ENCODE measurements at regions not wholly inside any gene's neighbourhood (a gene's known extent, or its start where the extent isn't known, plus 50 kb on each side); places are given as distances from the start of the nearest gene placed in this dataset.
"Not testable (repeated sequence)": the region's sequence is repeated elsewhere in the genome, so short reads cannot be mapped to it uniquely, and the experiment has no call there.

GRCh38 chr2:60347781-60348180, 205.7 kb downstream of the BCL11A start:
- Histone ChIP-seq H3K27ac (ENCODE audit: low read length) (no peak overlapping the region), H3K4me1 (ENCODE audit: low read length) (peaks cover 41% of the 10 kb centered on the region)

DNA sequence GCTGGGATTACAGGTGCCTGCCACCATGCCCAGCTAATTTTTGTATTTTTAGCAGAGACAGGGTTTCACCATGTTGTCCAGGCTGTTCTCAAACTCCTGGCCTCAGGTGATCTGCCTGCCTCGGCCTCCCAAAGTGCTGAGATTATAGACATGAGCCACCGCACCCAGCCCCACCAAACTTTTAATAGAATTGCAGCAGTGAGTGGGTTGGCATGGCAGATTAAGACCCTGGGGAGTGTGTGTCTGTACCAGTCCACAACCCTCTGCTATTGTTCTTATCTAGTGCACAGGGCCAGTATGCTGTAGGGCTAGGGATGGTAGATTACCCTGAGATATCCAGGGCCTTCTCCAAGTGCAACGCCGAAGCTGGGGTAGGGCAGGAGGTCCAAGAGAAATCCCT, 211.0 kb downstream of the BCL11A start:
- peaks cover 13% of the 10 kb centered on the region for H3K4me1 ChIP-seq (ENCODE audit: low read length)
- not testable (repeated sequence) for H3K79me2 ChIP-seq (ENCODE audit: low read length); H3K27me3 ChIP-seq (ENCODE audit: low read depth, low read length); H3K4me2 ChIP-seq (ENCODE audit: low read length); H3K4me3 ChIP-seq (ENCODE audit: low read length); H3K9me3 ChIP-seq (ENCODE audit: insufficient read depth, low read length); H3K27ac ChIP-seq (ENCODE audit: low read length); H3K9ac ChIP-seq (ENCODE audit: low read length); H2AFZ ChIP-seq (ENCODE audit: low read depth, low read length); H3K36me3 ChIP-seq (replicated peaks; ENCODE audit: low read depth, low read length); H4K20me1 ChIP-seq (ENCODE audit: insufficient read depth, low read length)

More at GRCh38 chr2:60347781-60348180, 205.7 kb downstream of the BCL11A start:
- no peaks in the 10 kb centered on the region for H3K27me3 ChIP-seq (ENCODE audit: low read depth, low read length)
- peaks cover 24% of the 10 kb centered on the region for H3K36me3 ChIP-seq (replicated peaks; ENCODE audit: low read depth, low read length)
- no peak overlapping the region for H2AFZ ChIP-seq (ENCODE audit: low read depth, low read length)
- no peak overlapping the region for H3K9ac ChIP-seq (ENCODE audit: low read length)
- no peak overlapping the region for H3K4me3 ChIP-seq (ENCODE audit: low read length)
- no peak overlapping the region for H3K4me2 ChIP-seq (ENCODE audit: low read length)
- TF ChIP-seq, protein P1, sequence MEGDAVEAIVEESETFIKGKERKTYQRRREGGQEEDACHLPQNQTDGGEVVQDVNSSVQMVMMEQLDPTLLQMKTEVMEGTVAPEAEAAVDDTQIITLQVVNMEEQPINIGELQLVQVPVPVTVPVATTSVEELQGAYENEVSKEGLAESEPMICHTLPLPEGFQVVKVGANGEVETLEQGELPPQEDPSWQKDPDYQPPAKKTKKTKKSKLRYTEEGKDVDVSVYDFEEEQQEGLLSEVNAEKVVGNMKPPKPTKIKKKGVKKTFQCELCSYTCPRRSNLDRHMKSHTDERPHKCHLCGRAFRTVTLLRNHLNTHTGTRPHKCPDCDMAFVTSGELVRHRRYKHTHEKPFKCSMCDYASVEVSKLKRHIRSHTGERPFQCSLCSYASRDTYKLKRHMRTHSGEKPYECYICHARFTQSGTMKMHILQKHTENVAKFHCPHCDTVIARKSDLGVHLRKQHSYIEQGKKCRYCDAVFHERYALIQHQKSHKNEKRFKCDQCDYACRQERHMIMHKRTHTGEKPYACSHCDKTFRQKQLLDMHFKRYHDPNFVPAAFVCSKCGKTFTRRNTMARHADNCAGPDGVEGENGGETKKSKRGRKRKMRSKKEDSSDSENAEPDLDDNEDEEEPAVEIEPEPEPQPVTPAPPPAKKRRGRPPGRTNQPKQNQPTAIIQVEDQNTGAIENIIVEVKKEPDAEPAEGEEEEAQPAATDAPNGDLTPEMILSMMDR (IDR thresholded peaks at IDR 0.05; ENCODE audit: low read depth, low read length), result no peak
- TF ChIP-seq EZH2phosphoT487 (IDR thresholded peaks at IDR 0.05; ENCODE audit: low read depth), result no peak
- H4K20me1 ChIP-seq (ENCODE audit: insufficient read depth, low read length), result no peaks in the 10 kb centered on the region
- H3K79me2 ChIP-seq (ENCODE audit: low read length), result no peaks in the 10 kb centered on the region
- H3K9me3 ChIP-seq (ENCODE audit: insufficient read depth, low read length), result peaks cover 13% of the 10 kb centered on the region; the same call in 1 of the 2 replicates

GRCh38 chr2:60341151-60341550, 212.3 kb downstream of the BCL11A start:
- Histone ChIP-seq H3K79me2 (ENCODE audit: low read length) (no peaks in the 10 kb centered on the region), H3K27me3 (ENCODE audit: low read depth, low read length) (no peaks in the 10 kb centered on the region), H4K20me1 (ENCODE audit: insufficient read depth, low read length) (no peaks in the 10 kb centered on the region), H3K27ac (ENCODE audit: low read length) (no peak overlapping the region), H2AFZ (ENCODE audit: low read depth, low read length) (no peak overlapping the region), H3K9me3 (ENCODE audit: insufficient read depth, low read length) (no peaks in the 10 kb centered on the region), H3K4me2 (ENCODE audit: low read length) (no peak overlapping the region), H3K4me3 (ENCODE audit: low read length) (no peak overlapping the region), H3K36me3 (replicated peaks; ENCODE audit: low read depth, low read length) (no peaks in the 10 kb centered on the region), H3K9ac (ENCODE audit: low read length) (no peak overlapping the region), H3K4me1 (ENCODE audit: low read length) (peaks cover 21% of the 10 kb centered on the region)
- TF ChIP-seq, protein P1 (IDR thresholded peaks at IDR 0.05; ENCODE audit: low read depth, low read length), result no peak
- no peak for TF ChIP-seq EZH2phosphoT487 (IDR thresholded peaks at IDR 0.05; ENCODE audit: low read depth)

DNA sequence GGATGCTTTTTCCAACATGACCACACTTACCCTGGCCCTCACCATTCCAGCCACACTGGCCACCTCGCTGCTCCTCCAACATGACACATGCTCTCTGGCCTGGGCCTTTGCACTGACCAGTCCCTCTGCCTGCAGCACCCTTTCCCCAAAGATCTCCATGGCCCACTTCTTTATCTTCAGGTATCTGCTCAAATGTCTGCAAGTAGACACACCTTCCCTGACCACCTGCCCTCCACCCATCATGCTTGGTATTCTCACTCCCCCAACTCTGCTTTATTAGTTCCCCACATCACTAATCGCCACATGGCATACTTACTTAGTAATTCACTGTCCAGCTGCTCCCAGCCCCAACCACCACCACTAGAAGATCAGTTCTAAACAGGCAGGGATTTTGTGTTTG, 214.2 kb downstream of the BCL11A start:
- no peaks in the 10 kb centered on the region for H3K9me3 ChIP-seq (ENCODE audit: insufficient read depth, low read length)
- H2AFZ ChIP-seq (ENCODE audit: low read depth, low read length), result no peak overlapping the region
- no peaks in the 10 kb centered on the region for H3K36me3 ChIP-seq (replicated peaks; ENCODE audit: low read depth, low read length)
- no peaks in the 10 kb centered on the region for H3K79me2 ChIP-seq (ENCODE audit: low read length)
- H3K27me3 ChIP-seq (ENCODE audit: low read depth, low read length), result no peaks in the 10 kb centered on the region
- no peaks in the 10 kb centered on the region for H4K20me1 ChIP-seq (ENCODE audit: insufficient read depth, low read length)
- H3K9ac ChIP-seq (ENCODE audit: low read length), result no peak overlapping the region
- H3K4me2 ChIP-seq (ENCODE audit: low read length), result no peak overlapping the region
- TF ChIP-seq, protein P1 (IDR thresholded peaks at IDR 0.05; ENCODE audit: low read depth, low read length), result no peak
- TF ChIP-seq EZH2phosphoT487 (IDR thresholded peaks at IDR 0.05; ENCODE audit: low read depth), result no peak
- no peak overlapping the region for H3K27ac ChIP-seq (ENCODE audit: low read length)
- H3K4me1 ChIP-seq (ENCODE audit: low read length), result peaks cover 29% of the 10 kb centered on the region
- H3K4me3 ChIP-seq (ENCODE audit: low read length), result no peak overlapping the region

DNA sequence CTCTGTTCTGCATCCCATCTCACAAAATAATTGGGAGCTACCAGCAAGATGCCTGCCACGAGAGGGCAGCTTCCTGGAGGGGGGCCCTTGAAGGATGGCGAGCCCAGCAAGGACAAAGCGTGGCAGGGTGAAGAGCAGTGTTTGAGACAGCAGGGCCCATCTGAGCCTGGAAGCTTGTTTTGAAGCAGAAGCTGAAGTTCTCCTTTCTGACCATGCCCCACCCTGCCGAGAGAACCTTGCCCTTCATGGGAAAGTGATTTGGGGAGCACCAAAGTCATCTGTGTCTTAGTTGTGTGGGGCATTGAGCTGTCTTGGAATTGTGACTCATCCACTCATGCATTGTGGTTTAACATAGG, 216.3 kb downstream of the BCL11A start:
- no peaks in the 10 kb centered on the region for H3K9me3 ChIP-seq (ENCODE audit: insufficient read depth, low read length)
- H2AFZ ChIP-seq (ENCODE audit: low read depth, low read length), result peak overlapping the region; percentile 18; the same call in 1 of the 2 replicates
- peak overlapping the region; percentile 61 for H3K9ac ChIP-seq (ENCODE audit: low read length)
- TF ChIP-seq, protein P1 (IDR thresholded peaks at IDR 0.05; ENCODE audit: low read depth, low read length), result peak; percentile 56
- TF ChIP-seq EZH2phosphoT487 (IDR thresholded peaks at IDR 0.05; ENCODE audit: low read depth), result no peak
- H3K4me3 ChIP-seq (ENCODE audit: low read length), result peak overlapping the region; percentile 33; the same call in 1 of the 2 replicates
- H3K27me3 ChIP-seq (ENCODE audit: low read depth, low read length), result no peaks in the 10 kb centered on the region
- peaks cover 42% of the 10 kb centered on the region for H3K4me1 ChIP-seq (ENCODE audit: low read length)
- no peaks in the 10 kb centered on the region for H4K20me1 ChIP-seq (ENCODE audit: insufficient read depth, low read length)
- no peaks in the 10 kb centered on the region for H3K79me2 ChIP-seq (ENCODE audit: low read length)
- H3K36me3 ChIP-seq (replicated peaks; ENCODE audit: low read depth, low read length), result no peaks in the 10 kb centered on the region
- H3K27ac ChIP-seq (ENCODE audit: low read length), result peak overlapping the region; percentile 69
- H3K4me2 ChIP-seq (ENCODE audit: low read length), result peak overlapping the region; percentile 70

All from OCI-LY3 (cell line).